ENCODE measurements at regions not wholly inside any gene's neighbourhood (a gene's known extent, or its start where the extent isn't known, plus 50 kb on each side); places are given as distances from the start of the nearest gene placed in this dataset.

GRCh38 chr9:118631956-118632355, 737.3 kb downstream of the BRINP1 start:
- TF ChIP-seq CTCF (conservative IDR thresholded peaks at IDR 0.05): no peak; the same call in 1 of the 2 replicates
- no peak for TF ChIP-seq EZH2 (IDR thresholded peaks at IDR 0.05; ENCODE audit: low read depth)
